SH-SY5Y (cell line): ENCODE measurements at regions not wholly inside any gene's neighbourhood (a gene's known extent, or its start where the extent isn't known, plus 50 kb on each side); places are given as distances from the start of the nearest gene placed in this dataset.

ENCODE experiments used
- GATA2 ChIP-seq: IDR thresholded peaks from 2 replicates; pipeline ENCODE4 v1.6.1; 2011; ENCODE audit warnings: mild to moderate bottlenecking, low read depth, low read length
- GATA3 ChIP-seq: IDR thresholded peaks from 2 replicates; pipeline ENCODE4 v1.6.1; 2011; ENCODE audit warnings: low read depth, mild to moderate bottlenecking, low read length, moderate library complexity

DNA sequence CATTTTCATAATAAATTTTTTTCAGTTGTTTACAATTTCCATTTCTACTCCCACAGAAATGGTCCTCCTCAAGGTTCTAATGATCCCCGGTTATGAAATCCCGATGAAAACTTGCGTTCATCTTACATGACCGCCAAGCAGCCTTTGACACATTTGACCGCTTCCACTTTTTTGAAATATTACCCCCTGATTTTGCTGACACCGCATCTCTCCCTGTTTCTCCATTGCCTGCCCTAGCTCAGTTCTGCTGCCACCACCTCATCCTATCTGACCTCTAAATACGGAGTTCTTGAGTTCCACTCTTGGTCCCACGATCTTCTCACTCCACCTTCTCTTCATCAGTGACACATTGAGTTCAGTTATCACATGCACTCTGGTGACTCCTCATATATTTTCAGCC, 74.1 kb downstream of the SLC35B3 start:
- no peak for TF ChIP-seq GATA2
- no peak for TF ChIP-seq GATA3

DNA sequence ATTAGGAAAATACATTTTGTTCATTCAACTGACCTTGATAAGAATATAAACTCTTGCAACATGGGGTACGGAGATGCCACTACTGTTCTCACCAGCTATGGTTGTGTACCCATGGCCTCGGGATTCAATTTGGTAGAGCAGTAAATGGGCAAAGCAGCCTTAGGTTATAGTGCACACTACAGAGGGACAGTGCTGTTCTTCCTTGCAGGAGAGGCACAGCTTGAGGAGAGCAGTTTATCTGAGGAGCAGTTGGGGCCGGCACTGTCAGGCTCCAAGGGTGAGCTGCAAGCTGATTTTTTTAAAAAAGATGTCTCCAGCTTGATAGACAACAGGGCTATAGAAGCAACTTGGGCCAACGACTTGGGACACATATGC, 82.4 kb downstream of the SLC35B3 start:
- TF ChIP-seq GATA2: no peak
- TF ChIP-seq GATA3: no peak

DNA sequence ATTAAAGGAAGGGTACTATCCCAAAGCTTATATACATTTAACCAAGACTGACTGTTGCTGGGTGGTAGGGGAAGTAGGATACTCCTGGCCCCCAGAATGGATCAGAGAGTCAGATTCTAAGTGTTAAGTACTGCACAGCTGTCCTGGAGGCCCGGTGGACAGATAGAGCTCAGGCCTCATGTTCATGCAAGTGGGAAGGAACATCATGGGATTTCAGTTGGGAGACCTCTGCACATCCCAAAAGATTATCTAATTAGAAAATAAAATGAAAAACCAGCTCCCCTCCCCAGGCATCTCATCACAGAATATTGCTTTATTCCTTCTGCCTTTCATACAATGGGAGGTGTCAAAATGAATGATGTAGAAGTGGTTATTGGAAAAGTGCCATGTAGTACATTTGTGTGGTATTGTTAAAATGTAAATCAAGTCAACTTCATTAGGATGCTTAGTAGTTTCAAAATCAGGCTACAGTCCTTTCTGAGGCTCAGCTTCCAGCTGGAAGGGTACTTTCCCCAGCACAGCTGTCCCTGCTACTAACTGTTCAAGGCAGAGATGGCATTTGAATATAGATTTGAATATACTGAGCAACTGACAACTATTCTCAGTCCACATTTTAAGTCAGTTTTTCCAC, 82.9 kb downstream of the SLC35B3 start:
- no peak for TF ChIP-seq GATA3
- TF ChIP-seq GATA2: no peak

DNA sequence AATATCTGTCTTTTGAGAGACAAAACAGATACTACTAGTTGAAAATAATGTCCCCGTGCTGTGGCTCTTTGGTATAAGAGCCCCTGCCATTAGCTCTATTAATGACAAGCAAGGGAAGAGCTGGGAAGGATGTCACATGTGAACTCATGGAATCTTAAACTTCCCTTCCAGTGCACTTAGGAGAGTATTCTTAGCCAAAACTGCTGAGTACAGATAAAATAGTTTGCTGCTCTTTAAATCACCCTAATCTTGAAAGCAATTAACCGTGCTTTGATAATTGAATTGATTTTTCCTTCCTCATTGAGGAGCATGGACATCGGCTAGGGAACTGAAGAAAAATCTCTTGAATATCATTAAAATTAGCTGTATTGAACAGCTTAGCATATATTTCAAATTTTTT, 91.7 kb downstream of the SLC35B3 start:
- TF ChIP-seq GATA2 (no peak), GATA3 (no peak)

DNA sequence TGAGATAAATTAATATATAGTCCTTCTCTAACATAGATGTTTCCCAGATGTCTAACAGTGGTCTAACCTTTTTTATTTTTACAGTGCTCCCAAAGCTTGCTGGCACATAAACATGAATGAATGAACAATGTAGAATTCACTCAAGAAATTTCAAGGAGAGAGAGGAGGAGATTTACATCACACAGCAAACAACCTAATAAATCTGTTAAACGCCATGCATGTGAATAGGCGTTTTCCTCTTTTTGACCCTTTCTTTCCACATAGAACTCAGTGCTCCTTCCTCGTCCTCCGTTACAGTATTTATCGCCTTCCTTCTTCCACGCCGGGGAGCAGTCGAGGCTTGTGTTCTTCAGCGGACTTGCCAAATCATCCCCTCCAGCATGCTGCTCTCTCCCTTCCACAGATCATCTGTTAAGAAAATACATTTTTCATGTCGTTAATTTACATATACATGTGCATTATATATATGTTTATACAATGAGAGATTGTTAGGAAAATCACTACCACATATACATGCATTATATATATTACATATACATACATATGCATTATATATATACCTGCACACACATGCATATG, 93.0 kb downstream of the SLC35B3 start:
- TF ChIP-seq GATA2 (no peak), GATA3 (no peak)

DNA sequence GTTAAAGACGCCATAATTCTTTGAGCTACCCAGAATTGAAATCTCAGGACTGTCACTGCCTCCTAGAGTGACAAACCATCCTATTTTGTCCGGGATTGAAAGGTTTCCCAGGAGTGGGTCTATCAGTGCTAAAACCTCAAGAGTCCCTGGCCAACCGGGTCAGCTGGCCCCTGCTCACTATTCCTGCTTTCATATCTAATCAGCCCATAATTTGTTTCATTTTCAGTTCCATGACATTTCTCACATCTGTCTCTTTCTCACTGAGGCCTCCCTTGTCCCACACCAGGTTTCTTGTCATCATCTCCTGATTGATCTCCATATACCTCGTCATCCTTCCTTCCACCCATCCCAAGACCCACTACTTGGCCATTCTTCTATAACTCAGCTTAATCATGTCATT, 98.2 kb downstream of the SLC35B3 start:
- TF ChIP-seq GATA3: no peak
- TF ChIP-seq GATA2: no peak

DNA sequence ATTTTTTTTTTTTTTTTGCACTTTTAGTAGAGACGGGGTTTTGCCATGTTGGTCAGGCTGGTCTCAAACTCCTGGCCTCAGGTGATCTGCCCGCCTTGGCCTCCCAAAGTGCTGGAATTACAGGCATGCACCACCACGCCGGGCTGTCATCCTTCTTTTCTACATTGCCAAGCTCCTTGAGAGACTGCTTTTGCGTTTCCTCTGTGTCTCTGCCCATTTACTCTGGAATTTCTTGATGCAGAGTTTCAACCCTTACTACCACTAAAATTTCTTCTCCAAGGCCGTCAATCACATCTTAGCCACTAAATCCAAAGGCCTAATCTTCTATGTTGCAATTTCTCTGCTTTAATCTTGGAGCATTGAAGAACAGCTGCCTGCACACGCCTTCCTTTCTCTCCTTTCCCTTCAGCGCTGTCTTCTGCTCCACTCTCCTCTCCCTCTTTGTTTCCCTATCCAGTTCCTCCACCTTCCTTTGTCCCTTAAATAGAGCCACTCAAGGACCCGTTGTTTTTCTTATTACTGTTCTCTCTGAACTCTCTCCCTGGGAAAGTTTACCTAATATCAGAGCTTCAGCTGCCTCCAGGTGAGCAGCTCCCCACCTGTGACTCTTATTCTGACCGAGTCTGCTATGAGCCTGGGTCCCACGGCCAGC, 98.8 kb downstream of the SLC35B3 start:
- TF ChIP-seq GATA2 (no peak), GATA3 (no peak)

DNA sequence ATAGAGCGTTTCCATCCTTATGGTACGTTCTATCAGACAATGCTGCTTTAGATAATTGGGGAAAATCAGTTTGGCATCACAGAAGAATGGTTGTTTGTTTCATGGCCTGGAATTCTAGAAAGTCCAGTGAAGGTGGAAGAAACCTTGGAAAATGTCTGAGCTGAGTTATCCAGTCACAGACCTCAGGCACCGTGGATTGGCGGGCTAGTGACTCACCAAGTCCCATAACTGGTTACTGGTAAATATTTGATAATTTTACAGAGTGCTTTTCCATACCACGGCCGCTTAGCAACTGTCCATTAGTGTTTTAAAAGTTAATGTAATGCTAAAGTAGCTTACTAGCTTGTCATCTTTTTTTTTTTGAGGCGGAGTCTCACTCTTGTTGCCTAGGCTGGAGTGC, 99.4 kb downstream of the SLC35B3 start:
- no peak for TF ChIP-seq GATA3
- no peak for TF ChIP-seq GATA2

DNA sequence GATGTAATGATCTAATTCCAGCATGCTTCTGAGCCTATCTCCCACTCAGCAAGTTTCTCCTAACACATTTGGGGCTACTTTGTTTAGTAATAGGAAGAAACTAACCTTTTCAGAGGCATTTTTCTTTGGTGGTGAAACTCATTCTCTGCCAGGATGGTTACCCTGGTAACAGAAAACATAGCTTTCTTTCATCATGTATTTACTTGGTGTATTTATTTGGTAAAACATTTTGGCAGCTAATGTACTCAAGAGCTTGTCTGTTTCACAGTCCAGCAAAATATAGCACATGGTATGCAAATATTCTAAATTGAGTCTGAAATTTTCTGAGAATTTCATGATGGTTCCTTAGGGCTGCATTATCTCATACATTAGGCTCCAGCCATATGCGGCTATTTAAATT, 100.0 kb downstream of the SLC35B3 start:
- TF ChIP-seq GATA2 (no peak), GATA3 (no peak)

DNA sequence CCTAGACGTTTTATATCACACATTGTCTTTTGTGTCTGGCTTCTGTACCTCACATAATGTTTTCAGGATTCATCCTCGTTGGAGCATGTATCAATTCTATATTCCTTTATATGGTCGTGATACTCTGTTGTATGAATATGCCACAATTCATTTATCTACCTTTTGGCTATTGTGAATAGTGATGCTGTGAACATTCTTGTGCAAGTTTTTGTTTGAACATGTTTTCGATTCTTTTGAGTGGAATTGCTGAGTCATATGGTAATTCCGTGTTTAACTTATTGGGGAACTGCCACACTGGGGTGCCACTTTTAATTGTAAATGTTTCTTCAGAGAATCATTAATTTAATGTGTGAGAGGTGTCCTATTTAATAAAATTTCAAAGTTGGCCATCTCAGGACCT, 101.2 kb downstream of the SLC35B3 start:
- TF ChIP-seq GATA2 (no peak), GATA3 (no peak)

DNA sequence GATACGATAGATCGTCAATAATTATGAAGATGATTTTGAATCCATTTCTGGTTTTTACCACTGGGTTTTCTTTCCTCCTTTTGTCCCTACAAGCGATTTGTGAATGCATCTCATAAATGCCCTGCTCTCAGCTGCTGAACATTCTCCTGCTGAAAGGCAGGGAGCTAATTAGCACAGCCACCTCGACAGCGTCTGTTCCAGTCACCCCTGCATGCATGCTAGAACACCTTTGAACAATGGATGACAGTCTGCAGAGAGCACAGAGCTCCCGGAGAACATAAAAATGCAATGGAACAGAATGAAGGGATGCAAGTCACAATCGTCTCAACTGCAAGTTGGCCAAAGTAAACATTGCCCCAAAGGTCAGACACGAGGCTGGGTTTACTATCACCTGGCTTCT, 105.8 kb downstream of the SLC35B3 start:
- TF ChIP-seq GATA3 (no peak), GATA2 (no peak)

DNA sequence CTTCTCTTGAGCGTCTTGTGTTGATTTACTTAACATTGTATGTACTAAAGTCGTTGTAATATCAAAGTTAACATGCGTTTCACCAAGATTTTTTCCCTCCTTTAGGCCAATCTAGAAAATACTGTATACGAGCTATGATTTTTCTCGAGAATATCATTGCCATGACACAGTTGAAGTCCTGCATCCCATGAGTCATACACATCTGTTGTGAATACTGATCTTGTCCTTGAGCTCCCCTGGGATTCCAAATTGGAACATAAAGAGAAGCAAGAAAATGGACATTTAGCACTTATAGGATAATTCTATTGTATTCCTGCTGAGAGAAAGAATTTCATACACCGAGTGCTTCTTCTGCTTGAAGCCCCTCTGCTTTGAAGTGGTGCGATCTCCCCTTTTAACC, 109.6 kb downstream of the SLC35B3 start:
- TF ChIP-seq GATA2 (no peak), GATA3 (no peak)

DNA sequence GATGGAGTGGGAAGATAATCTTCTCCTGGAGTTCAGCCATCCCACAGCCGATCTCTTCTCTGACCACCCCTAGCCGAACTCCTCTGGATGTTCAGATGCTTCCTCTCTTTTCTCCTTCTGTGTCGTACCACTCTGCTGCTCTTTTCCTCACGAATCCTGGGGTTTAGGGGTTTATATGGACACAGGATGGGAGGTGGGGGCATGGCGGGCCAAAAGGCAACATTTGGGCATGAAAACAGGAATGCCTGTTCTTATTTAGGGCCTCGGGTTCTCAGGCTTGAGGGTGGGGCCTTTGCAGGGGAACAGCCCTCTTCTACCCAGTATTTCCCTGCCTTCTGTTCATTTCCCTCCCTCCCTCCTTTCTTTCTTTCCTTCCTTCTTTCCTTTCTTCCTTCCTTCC, 112.7 kb downstream of the SLC35B3 start:
- no peak for TF ChIP-seq GATA2
- TF ChIP-seq GATA3: no peak

DNA sequence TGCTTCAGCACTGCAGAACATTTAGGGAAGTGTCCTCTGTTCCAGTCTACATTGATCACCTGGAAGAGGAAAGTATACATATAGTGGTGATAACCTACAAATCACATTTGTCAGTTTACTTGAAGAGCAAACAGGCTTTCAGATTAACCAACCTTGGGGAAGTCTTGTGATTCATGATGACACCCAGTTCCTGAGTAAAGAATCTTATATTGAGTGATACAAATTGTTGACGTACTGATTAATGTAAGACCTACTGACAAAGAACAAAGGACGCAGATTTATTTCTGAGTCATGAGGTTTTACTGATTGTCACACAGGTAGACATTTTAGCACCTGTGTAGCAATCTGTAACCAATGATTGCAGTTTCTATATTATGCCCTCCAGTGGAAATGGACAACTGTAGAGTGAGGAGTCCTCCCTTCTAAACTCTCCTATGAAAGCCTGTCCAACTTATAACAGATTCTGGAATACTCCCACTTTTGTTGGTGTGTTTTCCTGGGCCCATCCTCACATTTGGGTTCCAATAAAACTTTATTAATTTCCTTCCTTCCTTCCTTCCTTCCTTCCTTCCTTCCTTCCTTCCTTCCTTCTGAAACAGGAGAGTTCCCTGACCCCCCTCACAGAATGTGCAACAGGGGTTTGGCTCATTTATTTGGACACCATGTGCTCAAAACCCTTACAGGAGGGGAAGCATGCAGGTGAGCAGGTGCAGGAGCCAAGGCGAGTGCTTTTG, 113.5 kb downstream of the SLC35B3 start:
- TF ChIP-seq GATA2: no peak
- no peak for TF ChIP-seq GATA3

DNA sequence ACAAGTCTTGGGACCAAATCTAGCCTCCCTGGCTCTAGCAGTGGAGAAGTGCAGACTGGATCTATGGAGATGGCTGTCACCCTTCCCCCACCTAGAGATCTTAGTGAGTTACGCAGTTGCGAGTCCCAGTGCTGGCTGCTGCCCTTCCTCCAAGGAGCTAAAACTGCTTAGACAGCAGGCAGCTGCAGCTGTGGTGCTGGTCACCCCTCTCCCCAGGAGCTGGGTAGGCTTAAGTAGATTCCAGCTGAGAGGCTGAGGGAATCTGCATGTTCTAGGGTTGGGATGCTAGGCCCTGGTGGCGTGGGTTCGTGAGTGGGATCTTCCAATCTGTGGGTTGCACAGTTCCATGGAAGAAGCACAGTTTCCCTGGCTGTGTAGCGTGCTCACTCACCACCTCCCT, 120.2 kb downstream of the SLC35B3 start:
- TF ChIP-seq GATA2 (no peak), GATA3 (no peak)

DNA sequence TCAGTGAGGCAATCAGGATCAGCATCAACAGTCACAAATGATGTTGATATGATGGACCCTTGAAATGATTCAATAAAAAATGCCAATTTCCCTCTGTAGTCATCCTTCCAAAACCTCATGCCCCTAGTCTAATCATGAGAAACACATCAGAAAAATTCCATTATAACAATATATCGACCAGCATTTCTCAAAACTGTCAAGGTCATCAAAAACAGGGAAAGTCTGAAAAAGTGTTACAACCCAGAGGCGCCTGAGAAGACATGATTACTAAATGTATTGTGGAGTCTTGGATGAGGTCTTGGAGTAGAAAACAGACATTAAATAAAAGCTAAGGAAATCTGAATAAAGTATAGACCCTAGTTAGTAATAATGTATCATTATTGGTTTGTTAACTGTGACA, 133.8 kb downstream of the SLC35B3 start:
- TF ChIP-seq GATA3: no peak
- no peak for TF ChIP-seq GATA2

DNA sequence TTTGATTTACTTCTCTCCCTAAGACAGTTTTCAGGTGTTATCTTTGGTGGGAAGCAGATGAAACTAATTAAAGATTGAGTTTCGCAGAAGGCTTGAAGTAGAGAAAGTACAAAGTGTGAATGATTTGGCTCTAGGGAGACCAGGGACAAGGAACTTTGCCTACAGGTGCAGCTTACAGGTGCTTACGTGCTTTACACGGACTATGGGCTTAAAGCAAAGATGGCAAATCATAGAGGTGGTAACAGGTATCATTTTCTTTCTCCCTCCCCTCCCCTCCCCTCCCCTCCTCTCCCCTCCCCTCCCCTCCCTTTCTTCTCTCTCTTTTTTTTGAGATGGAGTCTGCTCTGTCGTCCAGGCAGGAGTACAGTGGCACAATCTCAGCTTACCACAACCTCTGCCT, 136.3 kb downstream of the SLC35B3 start:
- TF ChIP-seq GATA2: no peak
- TF ChIP-seq GATA3: no peak
